Esophagus (tissue), 2 donors: ENCODE measurements at regions not wholly inside any gene's neighbourhood (a gene's known extent, or its start where the extent isn't known, plus 50 kb on each side); places are given as distances from the start of the nearest gene placed in this dataset.

Experiments
- H3K27ac ChIP-seq, 2 donors: one replicate each; pipeline ENCODE4 v1.5.1; 2013; ENCODE audit warnings: low read depth in 2 of 2, mild to moderate bottlenecking in 2 of 2, inconsistent platforms in 1 of 2, low read length in 1 of 2, moderate library complexity in 1 of 2
- H3K27me3 ChIP-seq, 2 donors: one replicate each; pipeline ENCODE4 v1.6.1; 2013; ENCODE audit warnings: low read length in 2 of 2, control low read depth in 1 of 2, mild to moderate bottlenecking in 1 of 2; ENCODE audit not compliant: insufficient read depth in 2 of 2, control insufficient read depth in 1 of 2
- H3K36me3 ChIP-seq, 2 donors: one replicate each; pipeline ENCODE4 v1.6.1; 2013; ENCODE audit warnings: low read length in 1 of 2; ENCODE audit not compliant: control insufficient read depth in 2 of 2, insufficient read depth in 2 of 2
- H3K4me1 ChIP-seq, 2 donors: one replicate each; pipeline ENCODE4 v1.6.1; 2013; ENCODE audit warnings: low read length in 1 of 2; ENCODE audit not compliant: control insufficient read depth in 2 of 2, insufficient read depth in 2 of 2
- H3K4me3 ChIP-seq, 2 donors: one replicate each; pipeline ENCODE4 v1.5.1; 2013; ENCODE audit warnings: low read length in 2 of 2, mild to moderate bottlenecking in 2 of 2, low read depth in 1 of 2, moderate library complexity in 1 of 2
- H3K9me3 ChIP-seq, 2 donors: one replicate each; pipeline ENCODE4 v1.6.1; 2013; ENCODE audit warnings: mild to moderate bottlenecking in 2 of 2, low read depth in 1 of 2, low read length in 1 of 2, moderate library complexity in 1 of 2; ENCODE audit not compliant: control insufficient read depth in 2 of 2, insufficient read depth in 1 of 2
- whole genome bisulfite sequencing, 2 donors: extraction: QIAGEN DNeasy Blood & Tissue Kit; methylation state at CpG; one replicate each; pipeline ENCODE4 v1.1.7; 2013; 5-methylcytosine and 5-hydroxymethylcytosine counted together
- donor health status: healthy with polysubstance abuse.
- donor health status: Bipolar disorder and iron deficiency.

DNA sequence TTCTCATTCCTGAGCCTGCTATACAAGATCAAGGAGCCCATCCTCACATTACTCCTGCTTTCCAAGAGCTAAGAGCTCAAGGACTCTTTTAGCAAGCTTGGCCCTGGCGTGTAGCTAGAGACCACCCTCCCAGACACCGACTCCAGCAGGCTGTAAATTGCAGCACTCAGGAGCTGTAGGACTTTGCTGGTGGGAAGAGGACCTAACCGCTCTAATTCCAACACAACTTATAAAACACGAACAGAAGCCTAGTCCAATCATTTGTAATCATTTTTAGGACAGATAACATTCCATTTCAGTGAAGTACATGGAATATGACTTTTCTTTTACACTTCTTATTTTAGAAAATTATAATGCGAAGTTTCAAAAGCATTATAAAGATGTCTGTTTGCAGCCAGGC, 219.9 kb downstream of the NXNL2 start:
- Histone ChIP-seq H3K4me3 (no peak overlapping the region), H3K9me3 (no peaks in the 10 kb centered on the region), H3K4me1 (no peaks in the 10 kb centered on the region), H3K27me3 (no peaks in the 10 kb centered on the region), H3K36me3 (no peaks in the 10 kb centered on the region), H3K27ac (no peak overlapping the region)
- 71 to 79% methylated on average over 5 of the region's 5 CpGs for WGBS, 2 donors

DNA sequence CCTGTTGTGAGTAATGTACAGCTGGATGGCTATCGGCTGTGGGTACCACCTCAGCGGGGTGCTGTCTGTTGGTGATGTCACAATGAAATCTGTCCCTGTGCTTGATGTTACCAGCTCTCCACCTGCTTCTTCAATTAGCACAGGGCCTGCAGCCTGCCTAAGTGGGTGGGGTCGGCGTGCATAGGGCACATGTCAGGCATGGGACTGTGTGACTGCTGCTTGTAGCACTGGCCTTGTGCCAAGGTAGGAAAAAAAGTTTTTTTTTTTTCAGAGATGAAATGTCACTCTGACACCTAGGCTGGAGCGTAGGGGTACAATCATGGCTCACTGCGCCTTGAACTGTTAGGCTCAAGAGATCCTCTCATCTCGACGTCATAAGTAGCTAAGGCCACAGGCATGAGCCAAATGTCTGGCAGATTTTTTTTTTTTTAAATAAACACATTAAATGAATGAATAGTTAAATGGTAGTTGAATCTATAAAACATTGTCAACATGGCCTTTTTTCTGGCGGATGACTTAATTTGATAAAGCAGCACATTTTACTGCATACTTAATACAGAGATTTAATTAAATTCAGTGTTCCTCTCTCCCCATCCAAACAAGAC, 222.5 kb downstream of the NXNL2 start:
- Histone ChIP-seq H3K4me3 (no peak overlapping the region), H3K27ac (no peak overlapping the region), H3K4me1 (no peaks in the 10 kb centered on the region), H3K36me3 (no peaks in the 10 kb centered on the region), H3K9me3 (no peaks in the 10 kb centered on the region), H3K27me3 (no peaks in the 10 kb centered on the region)
- 72 to 78% methylated on average over 9 of the region's 9 CpGs for WGBS, 2 donors

DNA sequence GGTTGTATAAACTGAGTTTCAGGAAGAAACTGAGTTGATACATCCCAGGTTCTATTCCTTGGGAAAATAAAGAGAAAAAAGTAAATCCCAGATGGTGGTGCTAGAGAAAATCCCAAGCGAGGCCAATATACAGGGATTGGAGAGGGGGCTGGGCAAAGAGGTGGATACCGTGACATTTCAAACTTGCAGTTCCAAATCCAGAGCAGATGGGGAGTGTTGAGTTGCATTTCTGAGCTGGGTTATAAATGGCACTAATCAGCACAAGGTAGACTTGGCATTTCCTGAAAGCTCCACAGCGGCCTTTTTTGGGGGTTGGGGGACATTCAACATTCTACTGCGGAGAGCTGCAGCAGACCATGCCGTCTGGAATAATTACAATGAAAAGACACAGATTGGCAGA, 224.4 kb downstream of the NXNL2 start:
- no peak overlapping the region for H3K4me3 ChIP-seq
- no peaks in the 10 kb centered on the region for H3K9me3 ChIP-seq
- no peaks in the 10 kb centered on the region for H3K36me3 ChIP-seq
- H3K4me1 ChIP-seq: no peaks in the 10 kb centered on the region
- H3K27me3 ChIP-seq: no peaks in the 10 kb centered on the region
- 89 to 90% methylated on average over 5 of the region's 5 CpGs for WGBS, 2 donors
- H3K27ac ChIP-seq: no peak overlapping the region

DNA sequence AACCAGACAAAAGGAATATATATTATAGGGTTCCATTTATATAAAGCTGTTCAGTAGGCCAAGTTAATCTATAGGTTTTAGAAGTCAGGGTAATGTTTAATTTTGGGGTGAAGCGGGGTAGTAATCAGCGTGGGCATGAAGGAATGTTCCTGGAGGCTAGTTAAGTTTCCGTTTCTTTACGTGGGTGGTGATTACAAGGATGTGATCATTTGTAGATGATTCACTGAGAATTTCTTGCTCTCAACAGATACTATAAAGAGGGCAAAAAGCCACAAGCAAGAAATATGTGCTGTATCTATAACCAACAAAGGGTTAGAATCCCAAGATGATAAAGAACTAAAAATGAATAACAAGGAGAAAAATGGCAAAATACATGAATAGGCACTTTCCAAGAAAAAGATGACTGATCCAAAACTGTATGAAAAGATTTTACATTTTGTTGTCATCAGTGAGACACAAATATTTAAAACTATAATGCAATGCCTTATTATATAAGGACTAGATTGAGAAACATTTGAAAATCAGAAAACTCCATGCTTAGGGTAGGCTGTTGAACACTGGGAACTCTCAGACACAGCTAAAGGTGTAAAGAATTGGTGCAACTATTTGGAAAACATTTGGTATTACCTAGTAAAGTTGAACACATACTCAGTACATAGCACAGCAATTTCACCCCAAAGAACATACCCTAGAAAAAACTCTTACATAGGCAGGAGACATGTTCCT, 224.3 kb upstream of the S1PR3 start:
- no peaks in the 10 kb centered on the region for H3K36me3 ChIP-seq
- no peaks in the 10 kb centered on the region for H3K9me3 ChIP-seq
- no peaks in the 10 kb centered on the region for H3K4me1 ChIP-seq
- H3K27ac ChIP-seq: no peak overlapping the region
- WGBS, 2 donors: 23 to 47% methylated on average over 4 of the region's 4 CpGs
- H3K4me3 ChIP-seq: no peak overlapping the region
- no peaks in the 10 kb centered on the region for H3K27me3 ChIP-seq

DNA sequence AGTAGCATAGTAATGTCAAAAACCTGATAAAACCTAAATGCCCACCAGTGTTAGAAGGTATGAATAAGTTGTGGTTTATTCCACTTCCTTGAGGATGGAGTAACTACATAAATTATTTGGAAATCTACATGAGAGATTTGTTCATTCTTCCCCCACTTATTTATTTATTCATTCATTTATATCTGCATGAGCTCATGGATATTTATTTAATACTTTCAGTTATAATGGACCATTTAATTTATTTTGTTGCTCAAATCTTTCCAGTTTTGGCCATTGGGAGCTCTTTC, 223.8 kb upstream of the S1PR3 start:
- H3K36me3 ChIP-seq: no peaks in the 10 kb centered on the region

DNA sequence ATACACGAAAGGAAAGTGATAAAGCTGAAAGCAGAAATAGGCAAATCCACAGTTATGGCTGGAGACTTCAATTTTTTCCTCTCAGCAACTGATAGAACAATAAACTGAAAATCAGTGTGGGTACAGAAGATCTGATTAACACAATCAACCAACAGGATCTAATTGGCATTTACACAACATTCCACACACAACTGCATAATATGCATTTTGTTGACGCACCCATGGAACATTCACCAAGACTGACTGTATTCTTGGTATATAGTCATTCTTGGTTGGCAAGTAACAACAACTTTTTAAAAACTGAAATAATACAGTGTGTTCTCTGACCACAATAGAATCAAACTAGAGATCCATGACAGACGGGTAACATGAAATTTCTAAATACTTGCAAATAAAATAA, 218.7 kb upstream of the S1PR3 start:
- Histone ChIP-seq H3K9me3 (no peaks in the 10 kb centered on the region), H3K27me3 (no peaks in the 10 kb centered on the region)
- WGBS, 2 donors: 70 to 86% methylated on average over 3 of the region's 3 CpGs

More for the DNA sequence above, 223.8 kb upstream of the S1PR3 start:
- Histone ChIP-seq H3K27ac (no peak overlapping the region), H3K27me3 (no peaks in the 10 kb centered on the region), H3K4me3 (no peak overlapping the region), H3K4me1 (no peaks in the 10 kb centered on the region), H3K9me3 (no peaks in the 10 kb centered on the region)

DNA sequence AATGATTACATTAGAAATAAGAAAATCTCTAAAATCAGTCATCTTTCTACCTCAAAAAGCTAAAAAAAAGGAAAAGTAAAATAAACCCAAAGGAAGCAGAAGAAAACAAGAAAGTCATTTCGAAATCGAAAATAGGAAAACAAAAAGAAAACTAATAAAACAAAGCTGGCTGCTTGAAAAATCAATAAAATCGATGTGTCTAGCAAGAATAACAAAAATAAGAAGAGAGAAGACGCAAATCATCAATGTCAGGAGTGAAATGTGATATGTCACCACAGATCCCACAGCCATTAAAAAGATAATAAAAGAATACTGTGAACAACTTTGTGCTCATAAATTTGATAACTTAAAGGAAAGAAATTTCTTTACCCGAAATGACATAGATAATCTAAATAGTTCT, 218.1 kb upstream of the S1PR3 start:
- no peak overlapping the region for H3K27ac ChIP-seq
- H3K9me3 ChIP-seq: no peaks in the 10 kb centered on the region
- no peak overlapping the region for H3K4me3 ChIP-seq
- no peaks in the 10 kb centered on the region for H3K4me1 ChIP-seq
- 83 to 88% methylated on average over 5 of the region's 5 CpGs for WGBS, 2 donors
- H3K27me3 ChIP-seq: no peaks in the 10 kb centered on the region
- no peaks in the 10 kb centered on the region for H3K36me3 ChIP-seq

More for the DNA sequence above, 218.7 kb upstream of the S1PR3 start:
- no peaks in the 10 kb centered on the region for H3K36me3 ChIP-seq
- no peak overlapping the region for H3K27ac ChIP-seq
- H3K4me3 ChIP-seq: no peak overlapping the region
- H3K4me1 ChIP-seq: no peaks in the 10 kb centered on the region

DNA sequence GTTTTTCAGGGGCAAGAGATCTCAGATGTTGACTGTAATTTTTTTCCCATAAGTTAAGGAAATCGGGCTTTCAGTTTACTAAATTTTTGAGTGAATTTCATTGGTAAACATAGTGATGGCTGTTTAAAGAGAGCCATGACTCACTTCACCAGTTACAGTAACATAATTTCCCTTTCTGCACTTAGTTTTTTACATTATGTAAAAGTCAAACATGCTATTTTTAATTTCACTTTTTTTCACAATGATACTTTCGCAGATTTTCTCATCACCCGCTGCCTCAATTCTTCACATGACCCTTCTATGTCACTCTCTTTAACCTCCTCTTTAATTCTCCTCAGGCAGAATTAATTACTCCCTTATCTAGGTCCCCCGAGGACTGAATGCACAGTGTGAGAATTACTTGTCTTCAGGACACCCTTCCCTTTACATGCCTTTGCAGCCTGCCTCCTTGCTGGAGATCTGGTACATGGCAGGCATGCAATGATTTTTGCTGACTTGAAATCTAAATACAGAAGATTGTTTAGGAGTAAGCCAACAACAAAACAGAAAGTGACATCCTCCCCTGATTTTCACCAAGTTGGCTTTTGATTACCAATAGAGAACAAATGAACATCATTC, 217.5 kb upstream of the S1PR3 start:
- Histone ChIP-seq H3K4me1 (no peaks in the 10 kb centered on the region), H3K36me3 (no peaks in the 10 kb centered on the region), H3K9me3 (no peaks in the 10 kb centered on the region), H3K27me3 (no peaks in the 10 kb centered on the region), H3K4me3 (no peak overlapping the region), H3K27ac (no peak overlapping the region)
- 74 to 81% methylated on average over 4 of the region's 4 CpGs for WGBS, 2 donors

DNA sequence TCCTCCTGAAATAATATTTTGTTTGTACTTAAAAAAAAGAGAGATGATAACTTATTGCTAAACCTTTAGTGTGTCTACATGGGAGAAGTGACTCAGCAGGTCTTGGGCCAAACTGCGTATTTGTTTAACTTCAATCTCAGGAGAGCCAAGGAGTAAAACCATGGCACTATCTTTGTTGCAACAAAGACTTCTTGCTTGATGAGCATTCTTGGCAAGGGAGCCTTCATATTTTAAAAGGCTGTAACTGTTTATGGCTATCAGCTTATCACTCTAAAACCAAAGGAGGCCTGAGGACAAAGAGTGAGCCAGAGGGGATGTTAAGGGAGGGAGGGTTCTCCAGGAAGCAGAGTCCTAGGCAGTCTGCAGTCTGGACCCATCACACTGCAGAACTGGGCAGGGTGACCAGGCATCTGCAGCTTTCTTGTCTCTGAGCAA, 216.2 kb upstream of the S1PR3 start:
- Histone ChIP-seq H3K9me3 (no peaks in the 10 kb centered on the region), H3K36me3 (no peaks in the 10 kb centered on the region), H3K4me1 (no peaks in the 10 kb centered on the region), H3K27me3 (no peaks in the 10 kb centered on the region), H3K27ac (no peak overlapping the region), H3K4me3 (no peak overlapping the region)
- 35 to 44% methylated on average over 1 of the region's 1 CpG for WGBS, 2 donors

DNA sequence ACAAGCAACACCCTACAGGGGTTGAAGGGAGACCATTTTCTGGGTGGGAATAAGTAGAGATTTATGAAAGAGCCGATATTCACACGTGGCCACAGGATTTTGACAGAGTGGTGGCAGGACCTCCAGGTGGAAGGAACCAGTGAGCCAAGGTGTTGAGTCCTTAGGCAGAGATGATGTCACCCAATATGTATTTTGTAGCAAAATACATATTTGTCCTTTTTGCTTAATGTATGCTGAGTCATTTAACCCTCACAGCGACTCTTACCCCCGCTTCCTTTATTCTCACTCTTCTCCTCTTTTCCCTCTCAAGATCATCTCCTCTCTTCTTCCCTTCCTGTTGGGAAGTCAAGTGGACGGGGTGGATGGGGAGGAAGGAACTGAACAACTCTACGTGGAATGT, 215.7 kb upstream of the S1PR3 start:
- H3K4me1 ChIP-seq: no peaks in the 10 kb centered on the region
- no peaks in the 10 kb centered on the region for H3K9me3 ChIP-seq
- H3K27me3 ChIP-seq: no peaks in the 10 kb centered on the region
- H3K27ac ChIP-seq: no peak overlapping the region
- no peaks in the 10 kb centered on the region for H3K36me3 ChIP-seq
- 77 to 84% methylated on average over 6 of the region's 6 CpGs for WGBS, 2 donors
- H3K4me3 ChIP-seq: no peak overlapping the region
